ENCODE measurements at regions not wholly inside any gene's neighbourhood (a gene's known extent, or its start where the extent isn't known, plus 50 kb on each side); places are given as distances from the start of the nearest gene placed in this dataset.
"Not testable (repeated sequence)": the region's sequence is repeated elsewhere in the genome, so short reads cannot be mapped to it uniquely, and the experiment has no call there.

- no peak for DNase-seq
Observed at GRCh38 chr1:173300061-173301044, 93.2 kb upstream of the TNFSF4 start.

- no peak for DNase-seq
Observed at GRCh38 chr1:173301507-173301906, 94.4 kb upstream of the TNFSF4 start.

GRCh38 chr1:173302366-173302765 is 95.2 kb upstream of the TNFSF4 start:
- DNase-seq = no peak

GRCh38 chr1:173302890-173303829 is 96.0 kb upstream of the TNFSF4 start:
- no peak for DNase-seq

- DNase-seq = no peak
Observed at GRCh38 chr1:173303984-173304383, 96.9 kb upstream of the TNFSF4 start.

GRCh38 chr1:173304529-173305227 is 97.5 kb upstream of the TNFSF4 start:
- no peak for DNase-seq

GRCh38 chr1:173307845-173308244 is 100.7 kb upstream of the TNFSF4 start:
- DNase-seq = no peak

- DNase-seq = no peak
Observed at GRCh38 chr1:173314656-173315055, 107.5 kb upstream of the TNFSF4 start.

GRCh38 chr1:173315296-173315695 is 108.2 kb upstream of the TNFSF4 start:
- DNase-seq = no peak

- DNase-seq = no peak
Observed at GRCh38 chr1:173318788-173319187, 111.7 kb upstream of the TNFSF4 start.

GRCh38 chr1:173324352-173324751 is 117.2 kb upstream of the TNFSF4 start:
- not testable (repeated sequence) for DNase-seq

- not testable (repeated sequence) for DNase-seq
Observed at GRCh38 chr1:173327987-173328386, 120.9 kb upstream of the TNFSF4 start.

- DNase-seq = no peak
Observed at GRCh38 chr1:173328961-173329360, 121.8 kb upstream of the TNFSF4 start.

GRCh38 chr1:173329726-173330125 is 122.6 kb upstream of the TNFSF4 start:
- no peak for DNase-seq

- DNase-seq = no peak
Observed at GRCh38 chr1:173330149-173330951, 123.2 kb upstream of the TNFSF4 start.

- DNase-seq = not testable (repeated sequence)
Observed at GRCh38 chr1:173330952-173331548, 123.9 kb upstream of the TNFSF4 start.

GRCh38 chr1:173332026-173332425 is 124.9 kb upstream of the TNFSF4 start:
- no peak for DNase-seq

- DNase-seq = no peak
Observed at GRCh38 chr1:173333581-173333980, 126.5 kb upstream of the TNFSF4 start.

GRCh38 chr1:173337126-173337525 is 130.0 kb upstream of the TNFSF4 start:
- no peak for DNase-seq

GRCh38 chr1:173341307-173341706 is 134.2 kb upstream of the TNFSF4 start:
- no peak for DNase-seq

GRCh38 chr1:173341971-173342370 is 134.8 kb upstream of the TNFSF4 start:
- DNase-seq = no peak
